ENCODE measurements at regions not wholly inside any gene's neighbourhood (a gene's known extent, or its start where the extent isn't known, plus 50 kb on each side); places are given as distances from the start of the nearest gene placed in this dataset.

GRCh38 chr6:2535506-2535905 lies 215.2 kb downstream of the MYLK4 start:
- no peak for DNase-seq (ENCODE audit: low read depth in 3 of 3)

GRCh38 chr6:2534406-2535042 lies 216.2 kb downstream of the MYLK4 start:
- DNase-seq (ENCODE audit: low read depth in 3 of 3), result no peak

- DNase-seq (ENCODE audit: low read depth in 3 of 3), result no peak
These were observed 219.1 kb downstream of the MYLK4 start for GRCh38 chr6:2531426-2532215.

DNA sequence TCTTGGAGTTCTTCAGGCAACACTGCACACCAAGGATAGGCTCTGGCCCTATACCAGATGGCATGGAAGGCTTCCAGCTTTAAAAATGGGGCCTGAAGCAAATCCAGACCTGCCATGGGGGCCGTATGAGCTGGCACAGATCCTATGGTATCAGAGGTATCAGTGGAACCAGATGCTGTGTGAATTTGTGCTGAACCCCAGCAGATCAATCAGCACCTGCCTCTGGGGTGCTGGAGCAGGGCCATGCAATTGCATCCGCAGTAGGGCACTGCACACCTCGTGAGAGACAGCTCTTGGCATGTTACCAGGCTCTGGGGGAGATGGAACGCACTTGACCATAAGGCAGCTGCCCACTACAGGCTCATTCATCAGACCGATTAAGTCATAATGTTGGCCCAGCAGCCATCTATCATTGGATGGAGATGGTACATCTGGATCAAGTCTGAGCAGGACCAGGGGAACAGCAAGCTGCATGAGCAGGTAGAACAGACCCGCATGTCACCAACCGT lies 221.5 kb downstream of the MYLK4 start:
- DNase-seq (ENCODE audit: low read depth in 3 of 3), result no peak

GRCh38 chr6:2528156-2528555 lies 222.6 kb downstream of the MYLK4 start:
- no peak for DNase-seq (ENCODE audit: low read depth in 3 of 3)

- DNase-seq (ENCODE audit: low read depth in 3 of 3), result no peak
These were observed 224.0 kb downstream of the MYLK4 start for GRCh38 chr6:2526766-2527165.

GRCh38 chr6:2524090-2524489 lies 226.6 kb downstream of the MYLK4 start:
- DNase-seq (ENCODE audit: low read depth in 3 of 3), result no peak

GRCh38 chr6:2523061-2523460 lies 227.7 kb downstream of the MYLK4 start:
- DNase-seq (ENCODE audit: low read depth in 3 of 3), result no peak

GRCh38 chr6:2522521-2522920 lies 228.2 kb downstream of the MYLK4 start:
- DNase-seq (ENCODE audit: low read depth in 3 of 3), result no peak

- no peak for DNase-seq (ENCODE audit: low read depth in 3 of 3)
These were observed 232.8 kb downstream of the MYLK4 start for GRCh38 chr6:2517855-2518473.

DNA sequence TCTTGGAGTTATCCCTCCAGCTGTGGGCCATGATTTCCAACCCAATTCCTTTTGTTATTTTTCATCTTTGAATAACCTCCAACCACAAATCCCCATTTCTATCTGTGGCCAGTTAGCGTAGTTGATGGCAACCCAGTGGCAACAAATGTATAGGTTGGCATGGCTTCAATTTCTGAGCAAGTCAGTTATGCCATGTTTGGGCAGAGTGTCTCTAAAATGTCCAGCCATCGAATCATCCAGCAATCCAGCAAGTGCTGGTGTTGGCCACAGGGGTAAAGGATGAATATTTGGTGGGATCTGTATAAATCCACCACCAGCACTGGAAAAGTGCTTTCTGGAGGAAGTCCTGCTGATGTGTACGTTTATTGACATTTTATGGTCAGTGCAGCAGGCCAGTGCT lies 233.3 kb downstream of the MYLK4 start:
- DNase-seq (ENCODE audit: low read depth in 3 of 3), result no peak

GRCh38 chr6:2516059-2516458 lies 234.7 kb downstream of the MYLK4 start:
- no peak for DNase-seq (ENCODE audit: low read depth in 3 of 3)

DNA sequence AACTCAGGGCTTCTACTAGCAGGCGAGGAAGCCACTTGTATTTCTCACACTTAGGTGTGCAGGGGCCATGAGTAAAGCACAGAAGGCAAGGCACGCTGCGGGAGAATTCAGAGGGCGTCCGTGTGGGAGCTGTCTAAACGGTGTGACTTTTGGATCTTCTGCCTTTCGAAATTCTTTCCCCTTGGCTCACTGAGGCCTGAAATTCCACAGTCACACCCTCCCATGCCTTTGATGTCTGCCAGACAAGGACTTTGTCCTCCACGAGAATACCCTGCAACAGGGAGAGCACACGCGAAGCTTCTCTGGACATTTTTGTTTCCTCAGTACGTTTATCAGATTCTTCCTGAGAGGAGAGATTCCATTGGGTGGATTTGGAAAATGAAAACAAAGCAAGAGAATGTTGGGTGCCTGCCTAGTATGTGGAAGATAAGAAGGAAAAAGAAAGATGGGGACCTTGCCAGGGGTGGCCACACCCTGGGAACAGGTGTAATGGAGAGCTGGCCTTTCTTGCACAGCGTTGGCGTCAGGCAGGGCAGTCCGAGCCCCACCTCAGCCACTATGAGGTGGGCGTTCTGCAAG lies 235.7 kb downstream of the MYLK4 start:
- DNase-seq (ENCODE audit: low read depth in 3 of 3), result no peak

- no peak for DNase-seq (ENCODE audit: low read depth in 3 of 3)
These were observed 237.9 kb downstream of the MYLK4 start for GRCh38 chr6:2512802-2513201.

DNA sequence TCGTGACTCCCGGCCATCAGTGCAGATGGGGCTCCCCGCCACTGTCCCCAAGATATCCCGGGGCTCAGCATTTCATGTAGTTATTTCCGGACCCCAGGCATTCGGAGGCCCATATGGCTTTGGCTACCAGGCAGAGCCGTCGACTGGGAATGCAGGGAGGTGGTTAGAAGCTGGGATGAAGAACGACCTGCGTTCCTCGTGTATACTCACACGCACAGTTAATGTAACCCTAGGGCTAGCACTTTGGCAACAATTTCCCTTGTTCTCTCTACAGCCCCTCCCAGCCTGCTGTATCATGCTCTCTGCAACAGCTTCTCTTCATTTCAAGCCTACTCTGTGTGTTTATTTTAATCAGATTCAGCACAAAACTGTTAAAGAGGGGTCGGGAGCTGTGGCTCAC lies 240.4 kb downstream of the MYLK4 start:
- DNase-seq (ENCODE audit: low read depth in 3 of 3), result no peak

- DNase-seq (ENCODE audit: low read depth in 3 of 3), result no peak
These were observed 241.0 kb downstream of the MYLK4 start for GRCh38 chr6:2509711-2510110.

DNA sequence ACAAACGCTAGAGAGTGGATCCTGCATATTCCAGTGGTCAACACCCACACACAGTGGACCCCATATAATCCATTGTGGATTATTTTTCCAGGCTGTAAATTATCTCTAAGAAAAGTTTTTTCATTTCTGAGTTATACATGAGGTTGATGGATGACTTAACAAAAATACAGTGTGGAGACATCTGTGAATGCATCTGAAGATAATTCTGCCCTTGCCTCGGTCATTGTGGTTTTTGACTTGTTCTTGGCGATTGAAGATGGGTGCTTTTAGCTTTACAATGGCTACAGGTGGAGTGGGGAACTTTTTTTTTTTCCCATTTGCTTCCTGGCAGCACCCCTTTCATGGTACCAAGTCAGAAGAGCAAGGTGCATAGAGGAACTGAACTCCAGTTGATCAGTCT lies 242.7 kb downstream of the MYLK4 start:
- DNase-seq (ENCODE audit: low read depth in 3 of 3), result no peak

- no peak for DNase-seq (ENCODE audit: low read depth in 3 of 3)
These were observed 243.1 kb downstream of the MYLK4 start for GRCh38 chr6:2507521-2508037.

DNA sequence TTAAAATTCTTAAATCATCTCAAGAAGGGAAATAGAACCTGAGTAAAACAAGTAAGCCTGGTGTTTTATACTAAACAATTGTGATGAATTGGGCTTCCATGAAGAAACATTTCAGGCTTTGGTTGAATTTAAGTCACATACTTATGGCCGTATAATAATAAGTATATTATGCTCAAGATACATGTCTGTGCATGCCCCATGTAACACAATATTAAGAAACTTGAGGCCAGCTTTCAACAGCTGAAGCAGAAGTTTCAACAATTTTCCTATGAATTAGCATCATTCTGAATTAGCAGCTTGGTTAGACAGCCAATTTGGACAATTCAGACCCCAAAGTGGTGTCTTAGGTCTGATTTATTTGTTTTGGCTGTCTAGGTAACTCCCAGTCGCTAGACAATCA lies 243.7 kb downstream of the MYLK4 start:
- DNase-seq (ENCODE audit: low read depth in 3 of 3), result no peak

GRCh38 chr6:2505624-2506023 lies 245.1 kb downstream of the MYLK4 start:
- DNase-seq (ENCODE audit: low read depth in 3 of 3), result no peak

GRCh38 chr6:2504495-2505064 lies 246.1 kb downstream of the MYLK4 start:
- no peak for DNase-seq (ENCODE audit: low read depth in 3 of 3)
